ENCODE measurements at regions not wholly inside any gene's neighbourhood (a gene's known extent, or its start where the extent isn't known, plus 50 kb on each side); places are given as distances from the start of the nearest gene placed in this dataset.

GRCh38 chrX:120001787-120002186 is 58.2 kb upstream of the NKAP start:
- no peak for DNase-seq
- H3K36me3 ChIP-seq: no peaks in the 10 kb centered on the region
- intact Hi-C loops (cut with DNase I; ENCODE audit: low total_unique reads): no loop called here
- H3K4me1 ChIP-seq: no peaks in the 10 kb centered on the region
- H3K27ac ChIP-seq: no peak overlapping the region
- TF ChIP-seq CTCF (IDR thresholded peaks at IDR 0.05) (no peak), POLR2A (IDR thresholded peaks at IDR 0.05) (no peak)
- no peak overlapping the region for H3K4me3 ChIP-seq
- H3K9me3 ChIP-seq: no peaks in the 10 kb centered on the region
- H3K27me3 ChIP-seq: peaks cover 0 to 24% of the 10 kb centered on the region in 2 donors

- intact Hi-C loops (cut with DNase I; ENCODE audit: low total_unique reads): no loop called here
- TF ChIP-seq CTCF (IDR thresholded peaks at IDR 0.05) (no peak), POLR2A (IDR thresholded peaks at IDR 0.05) (no peak)
- no peak overlapping the region for H3K27ac ChIP-seq
- peaks cover 0 to 33% of the 10 kb centered on the region in 2 donors for H3K27me3 ChIP-seq
- no peaks in the 10 kb centered on the region for H3K9me3 ChIP-seq
- no peak overlapping the region for H3K4me3 ChIP-seq
- no peak for DNase-seq
- no peaks in the 10 kb centered on the region for H3K4me1 ChIP-seq
- no peaks in the 10 kb centered on the region for H3K36me3 ChIP-seq
These were observed 57.1 kb upstream of the NKAP start for GRCh38 chrX:120000490-120001246.

- Histone ChIP-seq H3K27ac (no peak overlapping the region), H3K27me3 (peaks cover 0 to 39% of the 10 kb centered on the region in 2 donors), H3K4me1 (no peaks in the 10 kb centered on the region), H3K4me3 (no peak overlapping the region), H3K36me3 (no peaks in the 10 kb centered on the region), H3K9me3 (no peaks in the 10 kb centered on the region)
- intact Hi-C loops (cut with DNase I; ENCODE audit: low total_unique reads): no loop called here
- no peak for DNase-seq
- no peak for TF ChIP-seq POLR2A (IDR thresholded peaks at IDR 0.05)
- no peak for TF ChIP-seq CTCF (IDR thresholded peaks at IDR 0.05)
These were observed 55.6 kb upstream of the NKAP start for GRCh38 chrX:119999087-119999634.

- peaks cover 0 to 53% of the 10 kb centered on the region in 2 donors for H3K27me3 ChIP-seq
- no peak overlapping the region for H3K27ac ChIP-seq
- H3K9me3 ChIP-seq: no peaks in the 10 kb centered on the region
- DNase-seq: no peak
- intact Hi-C loops (cut with DNase I; ENCODE audit: low total_unique reads): no loop called here
- no peak overlapping the region for H3K4me3 ChIP-seq
- H3K36me3 ChIP-seq: no peaks in the 10 kb centered on the region
- no peak for TF ChIP-seq POLR2A (IDR thresholded peaks at IDR 0.05)
- TF ChIP-seq CTCF (IDR thresholded peaks at IDR 0.05): no peak
- H3K4me1 ChIP-seq: no peaks in the 10 kb centered on the region
These were observed 54.0 kb upstream of the NKAP start for GRCh38 chrX:119997570-119997969.

All from uterus (tissue), 3 donors.